LNCAP (cell line): ENCODE measurements at regions not wholly inside any gene's neighbourhood (a gene's known extent, or its start where the extent isn't known, plus 50 kb on each side); places are given as distances from the start of the nearest gene placed in this dataset.
A peak's percentile ranks its signal among the peaks of the same experiment; 100 is the strongest.

Experiments
- CTCF ChIP-seq: fragments of 450-650 bp; IDR thresholded peaks from 2 replicates; pipeline ENCODE4 v1.5.1; 2017; ENCODE audit warnings: mild to moderate bottlenecking

- TF ChIP-seq CTCF = peak; percentile 80
These were observed 139.1 kb upstream of the PFKP start for GRCh38 chr10:2927958-2928840.

GRCh38 chr10:2926918-2927660 is 140.3 kb upstream of the PFKP start:
- no peak for TF ChIP-seq CTCF

- TF ChIP-seq CTCF = no peak
These were observed 141.7 kb upstream of the PFKP start for GRCh38 chr10:2925631-2926030.

GRCh38 chr10:2924431-2924830 is 142.9 kb upstream of the PFKP start:
- TF ChIP-seq CTCF = no peak

- 0 out of 2 replicates have a peak, but pooled peaks have one; percentile 11 for TF ChIP-seq CTCF
These were observed 145.2 kb upstream of the PFKP start for GRCh38 chr10:2921956-2922680.

GRCh38 chr10:2920637-2921036 is 146.7 kb upstream of the PFKP start:
- TF ChIP-seq CTCF = no peak

GRCh38 chr10:2920168-2920567 is 147.2 kb upstream of the PFKP start:
- no peak for TF ChIP-seq CTCF
